ENCODE measurements at regions not wholly inside any gene's neighbourhood (a gene's known extent, or its start where the extent isn't known, plus 50 kb on each side); places are given as distances from the start of the nearest gene placed in this dataset.

- TF ChIP-seq, protein P1, sequence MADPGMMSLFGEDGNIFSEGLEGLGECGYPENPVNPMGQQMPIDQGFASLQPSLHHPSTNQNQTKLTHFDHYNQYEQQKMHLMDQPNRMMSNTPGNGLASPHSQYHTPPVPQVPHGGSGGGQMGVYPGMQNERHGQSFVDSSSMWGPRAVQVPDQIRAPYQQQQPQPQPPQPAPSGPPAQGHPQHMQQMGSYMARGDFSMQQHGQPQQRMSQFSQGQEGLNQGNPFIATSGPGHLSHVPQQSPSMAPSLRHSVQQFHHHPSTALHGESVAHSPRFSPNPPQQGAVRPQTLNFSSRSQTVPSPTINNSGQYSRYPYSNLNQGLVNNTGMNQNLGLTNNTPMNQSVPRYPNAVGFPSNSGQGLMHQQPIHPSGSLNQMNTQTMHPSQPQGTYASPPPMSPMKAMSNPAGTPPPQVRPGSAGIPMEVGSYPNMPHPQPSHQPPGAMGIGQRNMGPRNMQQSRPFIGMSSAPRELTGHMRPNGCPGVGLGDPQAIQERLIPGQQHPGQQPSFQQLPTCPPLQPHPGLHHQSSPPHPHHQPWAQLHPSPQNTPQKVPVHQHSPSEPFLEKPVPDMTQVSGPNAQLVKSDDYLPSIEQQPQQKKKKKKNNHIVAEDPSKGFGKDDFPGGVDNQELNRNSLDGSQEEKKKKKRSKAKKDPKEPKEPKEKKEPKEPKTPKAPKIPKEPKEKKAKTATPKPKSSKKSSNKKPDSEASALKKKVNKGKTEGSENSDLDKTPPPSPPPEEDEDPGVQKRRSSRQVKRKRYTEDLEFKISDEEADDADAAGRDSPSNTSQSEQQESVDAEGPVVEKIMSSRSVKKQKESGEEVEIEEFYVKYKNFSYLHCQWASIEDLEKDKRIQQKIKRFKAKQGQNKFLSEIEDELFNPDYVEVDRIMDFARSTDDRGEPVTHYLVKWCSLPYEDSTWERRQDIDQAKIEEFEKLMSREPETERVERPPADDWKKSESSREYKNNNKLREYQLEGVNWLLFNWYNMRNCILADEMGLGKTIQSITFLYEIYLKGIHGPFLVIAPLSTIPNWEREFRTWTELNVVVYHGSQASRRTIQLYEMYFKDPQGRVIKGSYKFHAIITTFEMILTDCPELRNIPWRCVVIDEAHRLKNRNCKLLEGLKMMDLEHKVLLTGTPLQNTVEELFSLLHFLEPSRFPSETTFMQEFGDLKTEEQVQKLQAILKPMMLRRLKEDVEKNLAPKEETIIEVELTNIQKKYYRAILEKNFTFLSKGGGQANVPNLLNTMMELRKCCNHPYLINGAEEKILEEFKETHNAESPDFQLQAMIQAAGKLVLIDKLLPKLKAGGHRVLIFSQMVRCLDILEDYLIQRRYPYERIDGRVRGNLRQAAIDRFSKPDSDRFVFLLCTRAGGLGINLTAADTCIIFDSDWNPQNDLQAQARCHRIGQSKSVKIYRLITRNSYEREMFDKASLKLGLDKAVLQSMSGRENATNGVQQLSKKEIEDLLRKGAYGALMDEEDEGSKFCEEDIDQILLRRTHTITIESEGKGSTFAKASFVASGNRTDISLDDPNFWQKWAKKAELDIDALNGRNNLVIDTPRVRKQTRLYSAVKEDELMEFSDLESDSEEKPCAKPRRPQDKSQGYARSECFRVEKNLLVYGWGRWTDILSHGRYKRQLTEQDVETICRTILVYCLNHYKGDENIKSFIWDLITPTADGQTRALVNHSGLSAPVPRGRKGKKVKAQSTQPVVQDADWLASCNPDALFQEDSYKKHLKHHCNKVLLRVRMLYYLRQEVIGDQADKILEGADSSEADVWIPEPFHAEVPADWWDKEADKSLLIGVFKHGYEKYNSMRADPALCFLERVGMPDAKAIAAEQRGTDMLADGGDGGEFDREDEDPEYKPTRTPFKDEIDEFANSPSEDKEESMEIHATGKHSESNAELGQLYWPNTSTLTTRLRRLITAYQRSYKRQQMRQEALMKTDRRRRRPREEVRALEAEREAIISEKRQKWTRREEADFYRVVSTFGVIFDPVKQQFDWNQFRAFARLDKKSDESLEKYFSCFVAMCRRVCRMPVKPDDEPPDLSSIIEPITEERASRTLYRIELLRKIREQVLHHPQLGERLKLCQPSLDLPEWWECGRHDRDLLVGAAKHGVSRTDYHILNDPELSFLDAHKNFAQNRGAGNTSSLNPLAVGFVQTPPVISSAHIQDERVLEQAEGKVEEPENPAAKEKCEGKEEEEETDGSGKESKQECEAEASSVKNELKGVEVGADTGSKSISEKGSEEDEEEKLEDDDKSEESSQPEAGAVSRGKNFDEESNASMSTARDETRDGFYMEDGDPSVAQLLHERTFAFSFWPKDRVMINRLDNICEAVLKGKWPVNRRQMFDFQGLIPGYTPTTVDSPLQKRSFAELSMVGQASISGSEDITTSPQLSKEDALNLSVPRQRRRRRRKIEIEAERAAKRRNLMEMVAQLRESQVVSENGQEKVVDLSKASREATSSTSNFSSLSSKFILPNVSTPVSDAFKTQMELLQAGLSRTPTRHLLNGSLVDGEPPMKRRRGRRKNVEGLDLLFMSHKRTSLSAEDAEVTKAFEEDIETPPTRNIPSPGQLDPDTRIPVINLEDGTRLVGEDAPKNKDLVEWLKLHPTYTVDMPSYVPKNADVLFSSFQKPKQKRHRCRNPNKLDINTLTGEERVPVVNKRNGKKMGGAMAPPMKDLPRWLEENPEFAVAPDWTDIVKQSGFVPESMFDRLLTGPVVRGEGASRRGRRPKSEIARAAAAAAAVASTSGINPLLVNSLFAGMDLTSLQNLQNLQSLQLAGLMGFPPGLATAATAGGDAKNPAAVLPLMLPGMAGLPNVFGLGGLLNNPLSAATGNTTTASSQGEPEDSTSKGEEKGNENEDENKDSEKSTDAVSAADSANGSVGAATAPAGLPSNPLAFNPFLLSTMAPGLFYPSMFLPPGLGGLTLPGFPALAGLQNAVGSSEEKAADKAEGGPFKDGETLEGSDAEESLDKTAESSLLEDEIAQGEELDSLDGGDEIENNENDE (IDR thresholded peaks at IDR 0.05; ENCODE audit: insufficient replicate concordance, low read length), result no peak
- TF ChIP-seq GABPA (IDR thresholded peaks at IDR 0.05; ENCODE audit: borderline replicate concordance, insufficient read depth, low read length) (no peak), SAP30 (IDR thresholded peaks at IDR 0.05; ENCODE audit: insufficient read depth, insufficient replicate concordance, low read length) (no peak), TAF7 (optimal IDR thresholded peaks at IDR 0.05; ENCODE audit: borderline replicate concordance, low read depth, low read length) (no peak), KDM1A (IDR thresholded peaks at IDR 0.05; ENCODE audit: borderline replicate concordance, low read length) (no peak), POLR2A (IDR thresholded peaks at IDR 0.05; ENCODE audit: control extremely low read depth in 1 of 2, low read depth in 2 of 2, low read length in 2 of 2) (no peak), CBX5 (IDR thresholded peaks at IDR 0.05; ENCODE audit: low read depth, low read length) (no peak), YY1 (IDR thresholded peaks at IDR 0.05; ENCODE audit: low read depth, low read length) (no peak), SP1 (IDR thresholded peaks at IDR 0.05; ENCODE audit: low read depth, low read length) (no peak), EP300 (IDR thresholded peaks at IDR 0.05; ENCODE audit: borderline replicate concordance in 1 of 2, low read depth in 2 of 2, low read length in 2 of 2) (no peak)
Measured at GRCh38 chr15:93235926-93236780, 147.1 kb upstream of the RGMA start (continued).

Measured in H1 (cell line).